Effector memory CD4-positive, alpha-beta T cell (primary cell): ENCODE measurements at regions not wholly inside any gene's neighbourhood (a gene's known extent, or its start where the extent isn't known, plus 50 kb on each side); places are given as distances from the start of the nearest gene placed in this dataset.

Experiments used
- DNase-seq, 3 donors: peaks; one replicate each; pipeline ENCODE4 v3.0.0-alpha.2; 2020
- H3K27ac ChIP-seq: 2 replicates; pipeline ENCODE4 v1.7.0; 2013; ENCODE audit warnings: mild to moderate bottlenecking, low read length, moderate library complexity; ENCODE audit not compliant: insufficient read depth, poor library complexity, severe bottlenecking
- H3K27me3 ChIP-seq: replicated peaks from 2 replicates; pipeline ENCODE4 v1.7.0; 2013; ENCODE audit warnings: mild to moderate bottlenecking, low read length; ENCODE audit not compliant: insufficient read depth, control insufficient read depth, poor library complexity, severe bottlenecking
- H3K36me3 ChIP-seq: 2 replicates; pipeline ENCODE4 v1.7.0; 2013; ENCODE audit warnings: mild to moderate bottlenecking, low read length, moderate library complexity; ENCODE audit not compliant: control insufficient read depth, insufficient read depth
- H3K4me1 ChIP-seq: 2 replicates; pipeline ENCODE4 v1.7.0; 2013; ENCODE audit warnings: low read length, mild to moderate bottlenecking; ENCODE audit not compliant: control insufficient read depth, insufficient read depth, poor library complexity, severe bottlenecking
- H3K4me3 ChIP-seq: 2 replicates; pipeline ENCODE4 v1.7.0; 2013; ENCODE audit warnings: low read length, low read depth, mild to moderate bottlenecking; ENCODE audit not compliant: insufficient read depth, poor library complexity, severe bottlenecking
- H3K9me3 ChIP-seq: 2 replicates; pipeline ENCODE4 v1.7.0; 2013; ENCODE audit warnings: mild to moderate bottlenecking, low read length, moderate library complexity; ENCODE audit not compliant: control insufficient read depth

DNA sequence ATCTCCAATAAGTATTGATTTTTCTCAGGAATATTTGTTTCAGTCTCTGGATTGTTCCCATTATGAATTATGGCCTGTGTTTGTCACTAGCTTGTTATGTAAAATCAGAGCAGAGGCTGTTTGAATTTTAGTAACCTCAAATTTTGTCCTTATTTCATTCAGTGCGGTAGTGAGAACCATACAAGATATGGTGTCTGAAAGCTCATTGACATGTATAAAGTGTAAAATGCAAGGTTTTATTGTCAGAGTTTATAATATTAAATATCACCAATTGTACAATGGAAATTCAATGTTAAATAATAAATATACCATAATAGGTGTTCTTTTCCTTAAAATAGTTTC, 353.3 kb upstream of the SYNCRIP start:
- Histone ChIP-seq H3K4me3 (no peak overlapping the region), H3K27me3 (no peaks in the 10 kb centered on the region), H3K4me1 (no peaks in the 10 kb centered on the region), H3K9me3 (no peaks in the 10 kb centered on the region), H3K36me3 (no peaks in the 10 kb centered on the region), H3K27ac (no peak overlapping the region)
- no peak for DNase-seq

GRCh38 chr6:85995339-85996033, 352.8 kb upstream of the SYNCRIP start:
- no peaks in the 10 kb centered on the region for H3K4me1 ChIP-seq
- H3K27ac ChIP-seq: no peak overlapping the region
- no peaks in the 10 kb centered on the region for H3K27me3 ChIP-seq
- H3K9me3 ChIP-seq: no peaks in the 10 kb centered on the region
- DNase-seq: no peak
- H3K4me3 ChIP-seq: no peak overlapping the region
- H3K36me3 ChIP-seq: no peaks in the 10 kb centered on the region

GRCh38 chr6:85986681-85987080, 344.0 kb upstream of the SYNCRIP start:
- no peaks in the 10 kb centered on the region for H3K36me3 ChIP-seq
- no peaks in the 10 kb centered on the region for H3K27me3 ChIP-seq
- H3K4me3 ChIP-seq: no peak overlapping the region
- peaks cover 5% of the 10 kb centered on the region for H3K9me3 ChIP-seq
- DNase-seq: no peak
- H3K4me1 ChIP-seq: no peaks in the 10 kb centered on the region
- no peak overlapping the region for H3K27ac ChIP-seq

- Histone ChIP-seq H3K36me3 (no peaks in the 10 kb centered on the region), H3K9me3 (peaks cover 5% of the 10 kb centered on the region), H3K4me1 (no peaks in the 10 kb centered on the region), H3K4me3 (no peak overlapping the region), H3K27ac (no peak overlapping the region), H3K27me3 (no peaks in the 10 kb centered on the region)
- DNase-seq: no peak
Measured at GRCh38 chr6:85983032-85983659, 340.5 kb upstream of the SYNCRIP start.

DNA sequence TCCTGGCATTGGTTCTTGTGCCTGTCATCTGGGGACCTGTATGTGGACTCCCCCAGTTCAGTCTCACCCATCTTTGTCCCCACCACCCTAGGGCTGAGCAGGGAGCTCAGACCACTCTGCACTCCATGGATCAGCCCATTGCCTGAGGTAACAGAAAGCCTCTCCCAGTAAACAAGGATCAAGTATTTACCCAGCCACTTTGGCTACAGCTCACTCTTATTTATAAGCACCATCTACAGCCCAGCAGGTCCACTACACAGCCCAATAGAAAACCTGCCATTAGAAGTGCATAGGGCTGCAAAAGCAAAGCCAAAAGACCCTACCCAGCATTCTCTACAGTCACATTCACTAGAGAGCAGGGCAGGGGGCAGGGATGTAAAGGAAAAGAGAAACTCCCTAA, 335.0 kb upstream of the SYNCRIP start:
- DNase-seq: no peak
- no peak overlapping the region for H3K27ac ChIP-seq
- no peak overlapping the region for H3K4me3 ChIP-seq
- no peaks in the 10 kb centered on the region for H3K4me1 ChIP-seq
- H3K27me3 ChIP-seq: no peaks in the 10 kb centered on the region
- H3K9me3 ChIP-seq: no peaks in the 10 kb centered on the region
- no peaks in the 10 kb centered on the region for H3K36me3 ChIP-seq

- no peak overlapping the region for H3K4me3 ChIP-seq
- H3K9me3 ChIP-seq: no peaks in the 10 kb centered on the region
- DNase-seq: no peak
- H3K36me3 ChIP-seq: no peaks in the 10 kb centered on the region
- no peaks in the 10 kb centered on the region for H3K4me1 ChIP-seq
- no peak overlapping the region for H3K27ac ChIP-seq
- no peaks in the 10 kb centered on the region for H3K27me3 ChIP-seq
Measured at GRCh38 chr6:85975957-85976356, 333.3 kb upstream of the SYNCRIP start.

GRCh38 chr6:85971238-85971637, 328.6 kb upstream of the SYNCRIP start:
- Histone ChIP-seq H3K9me3 (no peaks in the 10 kb centered on the region), H3K27ac (no peak overlapping the region), H3K36me3 (no peaks in the 10 kb centered on the region), H3K4me3 (no peak overlapping the region), H3K4me1 (no peaks in the 10 kb centered on the region), H3K27me3 (no peaks in the 10 kb centered on the region)
- DNase-seq: no peak

DNA sequence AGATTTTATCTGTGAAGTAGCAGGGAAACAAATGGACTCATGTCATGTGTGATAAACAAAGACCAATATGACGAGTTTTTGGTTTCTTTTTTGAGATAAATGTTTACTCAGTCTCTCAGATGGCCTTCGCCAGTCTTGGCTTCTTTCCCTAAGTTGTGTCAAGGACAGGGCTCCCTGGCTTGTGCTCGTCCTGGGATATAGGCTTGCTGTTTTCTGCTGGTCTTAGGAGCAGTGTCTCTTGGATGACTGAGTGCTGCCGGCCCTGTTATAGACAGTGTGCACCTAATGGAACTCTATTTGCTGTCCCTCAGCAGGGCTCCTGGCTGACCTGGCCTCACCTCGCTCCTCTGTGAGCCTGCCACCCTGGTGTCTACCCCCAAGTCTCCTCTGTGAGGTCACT, 324.1 kb upstream of the SYNCRIP start:
- no peak overlapping the region for H3K27ac ChIP-seq
- no peaks in the 10 kb centered on the region for H3K36me3 ChIP-seq
- no peaks in the 10 kb centered on the region for H3K27me3 ChIP-seq
- no peak overlapping the region for H3K4me3 ChIP-seq
- no peaks in the 10 kb centered on the region for H3K4me1 ChIP-seq
- H3K9me3 ChIP-seq: no peaks in the 10 kb centered on the region
- DNase-seq: no peak

DNA sequence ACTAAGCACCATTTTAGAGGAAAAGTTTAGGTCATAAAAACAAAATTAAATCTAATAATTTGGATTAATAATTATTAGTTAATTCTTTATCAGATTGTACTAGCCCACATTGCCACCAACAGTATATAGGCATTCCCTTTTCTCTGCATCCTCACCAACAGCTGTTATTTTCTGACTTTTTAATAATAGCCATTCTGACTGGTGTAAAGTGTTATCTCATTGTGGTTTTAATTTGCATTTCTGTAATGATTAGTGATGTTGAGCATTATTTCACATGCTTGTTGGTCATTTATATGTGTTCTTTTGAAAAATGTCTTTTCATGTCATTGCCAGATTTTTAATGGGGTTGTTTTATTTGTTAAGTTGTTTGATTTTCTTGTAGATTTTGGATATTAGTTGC, 319.1 kb upstream of the SYNCRIP start:
- Histone ChIP-seq H3K4me3 (no peak overlapping the region), H3K27ac (no peak overlapping the region), H3K36me3 (no peaks in the 10 kb centered on the region), H3K27me3 (no peaks in the 10 kb centered on the region), H3K9me3 (no peaks in the 10 kb centered on the region), H3K4me1 (no peaks in the 10 kb centered on the region)
- DNase-seq: no peak

DNA sequence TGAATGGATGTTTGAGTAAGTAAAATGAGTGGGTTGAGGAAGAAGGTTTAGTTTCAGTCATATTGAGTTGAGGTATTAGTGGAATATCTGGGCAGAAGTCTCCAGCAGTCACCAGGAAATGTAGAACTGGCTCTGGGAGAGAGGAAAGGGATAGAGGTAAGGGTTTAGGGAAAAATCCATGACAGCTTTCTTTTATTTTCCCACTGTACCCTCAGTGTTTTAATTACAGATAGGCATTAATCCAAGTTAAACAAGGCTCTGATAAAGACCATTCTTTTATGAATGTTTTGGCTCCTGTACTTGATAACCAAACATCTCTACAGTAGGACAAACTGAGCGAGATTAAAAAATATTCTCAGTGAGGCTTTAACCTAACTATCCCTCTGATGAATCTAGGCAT, 318.4 kb upstream of the SYNCRIP start:
- Histone ChIP-seq H3K4me1 (no peaks in the 10 kb centered on the region), H3K27me3 (no peaks in the 10 kb centered on the region), H3K27ac (no peak overlapping the region), H3K4me3 (no peak overlapping the region), H3K9me3 (no peaks in the 10 kb centered on the region), H3K36me3 (no peaks in the 10 kb centered on the region)
- DNase-seq: no peak
